ENCODE measurements at regions not wholly inside any gene's neighbourhood (a gene's known extent, or its start where the extent isn't known, plus 50 kb on each side); places are given as distances from the start of the nearest gene placed in this dataset.

GRCh38 chr20:39318911-39319310 lies 356.8 kb downstream of the DHX35 start:
- no peak for DNase-seq (ENCODE audit: low read depth in 2 of 2)

- no peak for DNase-seq (ENCODE audit: low read depth in 2 of 2)
Observed at GRCh38 chr20:39312676-39313075, 350.5 kb downstream of the DHX35 start.

- no peak for DNase-seq (ENCODE audit: low read depth in 2 of 2)
Observed at GRCh38 chr20:39311851-39312506, 349.8 kb downstream of the DHX35 start.

GRCh38 chr20:39310363-39310995 lies 348.3 kb downstream of the DHX35 start:
- no peak for DNase-seq (ENCODE audit: low read depth in 2 of 2)

GRCh38 chr20:39309458-39309857 lies 347.3 kb downstream of the DHX35 start:
- DNase-seq (ENCODE audit: low read depth in 2 of 2): no peak

DNA sequence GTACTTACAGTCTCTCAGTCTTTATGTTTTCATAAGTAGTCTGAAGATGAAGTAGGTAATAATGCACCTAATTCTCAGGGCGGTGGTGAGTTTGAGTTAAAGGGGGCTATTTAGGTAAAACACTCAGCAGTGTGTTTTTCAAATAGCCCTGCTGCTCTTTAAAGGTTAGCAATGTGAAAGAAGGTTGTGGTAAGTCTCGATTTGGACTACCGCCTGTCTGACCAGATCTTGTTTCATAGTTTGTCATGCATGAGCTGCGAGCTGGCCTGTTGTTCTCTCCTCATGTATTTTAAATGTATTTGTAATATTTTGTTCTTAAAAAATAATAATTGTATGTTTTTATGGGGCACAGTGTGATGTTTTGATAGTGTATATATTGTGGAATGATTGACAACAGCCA lies 340.2 kb downstream of the DHX35 start:
- DNase-seq (ENCODE audit: low read depth in 2 of 2): no peak

DNA sequence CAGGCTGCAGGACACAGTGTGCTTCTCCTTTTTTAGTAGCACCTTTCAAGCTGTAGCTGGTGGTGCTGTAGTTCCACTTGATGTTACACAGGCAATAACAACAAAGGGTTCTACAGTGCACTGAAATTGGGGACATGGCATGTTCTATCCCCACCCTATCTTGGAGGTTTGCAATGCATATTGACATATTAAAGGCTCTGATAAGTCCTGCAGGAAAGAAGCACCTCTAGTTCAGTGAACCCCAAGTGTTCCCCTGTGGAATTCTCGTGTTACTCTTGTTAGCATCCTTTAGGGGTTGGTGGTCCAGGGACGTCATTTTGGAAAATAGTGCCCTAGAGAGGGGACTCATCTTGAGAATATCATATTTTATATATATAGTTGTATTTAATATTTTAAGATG lies 337.6 kb downstream of the DHX35 start:
- no peak for DNase-seq (ENCODE audit: low read depth in 2 of 2)

DNA sequence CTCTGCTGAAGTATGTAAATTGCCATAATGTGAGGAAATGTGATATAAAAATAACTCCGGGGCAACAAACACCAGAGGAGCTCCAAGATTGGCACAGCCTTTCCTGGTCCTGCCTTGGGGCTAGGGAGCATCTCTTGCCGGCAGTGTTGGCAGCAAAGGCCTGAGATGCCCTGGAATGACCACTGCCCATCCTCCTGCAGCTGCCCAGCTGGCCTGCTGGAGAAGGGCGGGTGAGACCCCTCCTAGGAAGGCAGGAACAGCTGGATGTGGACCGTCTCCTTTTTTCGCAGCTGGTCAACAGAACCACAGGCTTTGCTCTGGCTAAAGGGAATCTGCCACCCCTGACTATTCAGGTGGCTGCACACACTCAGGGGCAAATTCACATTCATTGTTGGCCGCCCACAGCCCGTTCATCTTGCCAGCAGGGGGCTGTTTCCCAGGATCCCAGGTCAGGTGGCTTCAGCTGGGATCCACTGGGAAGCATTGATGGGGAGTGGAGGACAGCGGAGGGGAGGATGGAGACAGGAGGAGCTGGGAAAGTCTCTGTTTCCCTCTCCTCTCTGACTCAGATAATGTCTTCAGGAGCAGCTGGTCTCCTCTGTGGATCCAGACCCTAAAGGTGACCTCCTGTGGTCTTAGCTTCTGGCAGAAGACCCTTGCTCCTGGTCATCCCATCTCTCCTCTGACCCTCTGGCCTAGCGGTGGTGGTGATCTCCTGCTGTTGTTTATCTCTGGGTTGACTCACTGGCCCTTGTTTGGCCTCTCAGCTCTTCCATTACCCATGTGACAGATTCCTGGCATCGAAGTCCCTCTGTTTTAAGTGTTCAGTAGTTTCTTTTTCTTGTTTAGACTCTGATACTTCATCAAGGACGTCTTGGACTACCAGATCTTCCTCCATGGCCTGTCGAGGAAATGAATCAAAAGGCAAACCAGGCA lies 336.7 kb downstream of the DHX35 start:
- DNase-seq (ENCODE audit: low read depth in 2 of 2): no peak

DNA sequence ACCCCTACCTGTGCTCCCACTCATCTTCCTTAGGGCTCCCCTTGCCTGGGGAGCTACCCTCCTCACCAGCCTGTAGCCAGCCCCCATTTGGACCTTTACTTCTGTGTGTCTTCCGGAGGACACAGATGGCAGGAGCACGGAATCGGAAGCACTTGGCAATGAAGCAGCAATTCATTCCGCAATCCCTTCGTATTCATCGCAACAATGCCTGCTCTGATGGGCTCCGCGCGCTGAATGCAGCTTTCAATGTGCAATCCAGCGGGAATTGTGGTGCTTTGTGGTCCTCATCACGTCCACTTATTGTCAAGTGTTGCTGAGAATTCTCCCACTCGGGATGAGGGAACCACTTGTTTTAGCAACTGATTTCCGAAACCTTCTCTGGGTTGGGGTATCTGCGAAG lies 336.0 kb downstream of the DHX35 start:
- no peak for DNase-seq (ENCODE audit: low read depth in 2 of 2)

DNA sequence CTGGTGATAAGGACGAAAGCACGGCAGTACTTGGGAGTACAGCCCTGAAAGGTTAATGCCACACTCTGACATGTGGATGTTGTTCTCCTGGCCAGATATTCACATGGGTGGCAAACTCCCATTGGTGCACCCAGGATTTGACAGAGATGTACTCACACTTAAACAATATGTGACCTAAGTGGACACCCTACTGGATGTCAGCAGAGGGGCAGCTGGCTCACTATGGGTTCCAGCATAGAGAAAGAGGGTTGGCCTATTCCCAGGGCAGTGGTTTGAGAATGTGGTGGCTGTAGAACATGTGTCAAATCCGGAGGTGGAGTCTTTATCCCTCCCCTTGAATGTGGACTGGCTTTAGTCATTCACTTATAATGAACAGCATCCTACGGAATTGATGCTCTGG lies 333.2 kb downstream of the DHX35 start:
- no peak for DNase-seq (ENCODE audit: low read depth in 2 of 2)

- DNase-seq (ENCODE audit: low read depth in 2 of 2): no peak
Observed at GRCh38 chr20:39294137-39294725, 332.1 kb downstream of the DHX35 start.

- DNase-seq (ENCODE audit: low read depth in 2 of 2): no peak
Observed at GRCh38 chr20:39292193-39292736, 330.1 kb downstream of the DHX35 start.

DNA sequence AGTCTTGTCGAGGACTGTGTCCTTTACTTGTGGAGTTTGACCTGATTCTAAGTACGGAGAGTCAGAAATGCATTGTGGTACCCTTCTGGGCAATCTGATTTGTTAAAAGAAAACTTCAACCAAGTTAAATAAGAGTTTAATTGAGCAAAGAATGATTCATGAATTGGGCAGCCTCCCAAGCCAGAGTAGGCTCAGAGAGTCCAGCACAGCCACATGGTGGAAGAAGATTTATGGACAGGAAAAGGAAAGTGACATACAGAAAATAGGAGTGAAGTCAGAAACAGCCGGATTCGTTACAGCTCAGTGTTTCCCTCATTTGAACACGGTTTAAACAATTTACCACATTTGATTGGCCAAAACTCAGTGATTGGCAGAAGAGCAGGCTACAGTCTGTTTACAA lies 329.2 kb downstream of the DHX35 start:
- DNase-seq (ENCODE audit: low read depth in 2 of 2): no peak

GRCh38 chr20:39290575-39290974 lies 328.4 kb downstream of the DHX35 start:
- DNase-seq (ENCODE audit: low read depth in 2 of 2): no peak

GRCh38 chr20:39289831-39290230 lies 327.7 kb downstream of the DHX35 start:
- DNase-seq (ENCODE audit: low read depth in 2 of 2): no peak

- no peak for DNase-seq (ENCODE audit: low read depth in 2 of 2)
Observed at GRCh38 chr20:39289316-39289715, 327.2 kb downstream of the DHX35 start.

DNA sequence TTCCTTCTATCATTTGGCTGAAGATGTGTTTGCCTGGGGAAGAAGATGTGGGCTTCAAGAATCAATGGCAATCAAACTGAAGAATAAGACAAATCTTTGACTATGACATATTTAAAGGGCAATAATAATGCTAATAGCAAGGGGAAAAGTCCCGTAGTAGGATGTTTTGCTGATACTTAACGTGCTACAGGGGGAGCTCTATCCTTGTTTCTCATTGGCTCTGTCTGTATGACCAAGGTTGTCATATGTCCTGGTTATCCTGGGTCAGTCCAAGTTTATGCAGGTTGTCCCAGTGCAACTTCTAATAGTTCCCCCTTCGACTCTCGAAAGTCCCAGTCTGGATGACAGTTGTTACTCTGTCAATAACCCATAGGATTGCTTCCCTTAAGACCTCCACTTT lies 321.3 kb downstream of the DHX35 start:
- DNase-seq (ENCODE audit: low read depth in 2 of 2): no peak

DNA sequence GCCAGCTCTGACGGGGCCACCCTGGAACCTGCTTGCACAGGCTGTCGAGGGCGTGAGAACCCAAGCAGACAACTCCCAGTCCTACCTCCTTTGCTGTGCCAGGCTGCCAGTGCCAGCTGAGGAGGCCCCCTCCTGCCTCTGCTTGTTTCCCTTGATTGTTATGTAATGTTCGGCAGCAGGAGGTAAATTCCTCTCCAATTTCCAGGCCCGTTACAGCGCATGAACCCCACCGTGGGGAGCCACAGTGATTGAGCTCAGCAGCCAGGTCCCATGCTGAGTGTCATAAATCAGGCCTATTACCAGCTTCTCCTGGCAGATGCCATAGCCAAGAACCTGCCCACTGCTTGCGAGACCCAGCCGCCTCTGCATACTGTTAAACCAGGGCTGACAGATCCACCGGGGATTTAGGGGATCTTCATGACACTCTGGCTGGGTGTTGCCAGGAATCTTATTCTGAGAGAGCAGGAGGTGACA lies 320.5 kb downstream of the DHX35 start:
- no peak for DNase-seq (ENCODE audit: low read depth in 2 of 2)

- DNase-seq (ENCODE audit: low read depth in 2 of 2): no peak
Observed at GRCh38 chr20:39280875-39281274, 318.7 kb downstream of the DHX35 start.

DNA sequence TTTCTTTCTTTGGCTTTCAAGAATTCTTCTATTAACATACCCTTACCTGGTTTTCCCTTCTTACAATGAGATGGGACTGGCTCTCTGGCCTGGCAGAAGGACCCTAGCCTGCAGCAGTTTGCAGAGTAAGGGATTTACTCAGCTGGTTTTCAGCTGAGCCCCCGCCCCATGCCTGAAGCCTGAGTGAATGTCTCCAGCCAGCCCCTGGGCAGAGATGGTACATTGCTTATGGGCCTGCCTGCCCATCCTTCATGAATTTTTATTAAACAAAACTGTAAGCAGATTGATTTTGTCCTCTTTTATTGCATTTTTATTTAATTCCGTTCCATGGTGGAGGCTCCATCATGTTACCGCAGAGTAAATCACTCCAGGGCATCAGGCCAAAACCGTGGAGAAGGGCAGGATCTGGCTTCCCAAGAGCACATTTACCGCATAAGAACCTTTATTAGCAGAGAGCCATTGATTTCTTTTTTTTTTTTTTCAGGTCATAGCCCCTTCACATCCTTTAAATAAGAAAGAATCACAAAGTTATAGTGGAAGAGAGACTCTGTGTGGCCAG lies 316.2 kb downstream of the DHX35 start:
- no peak for DNase-seq (ENCODE audit: low read depth in 2 of 2)

DNA sequence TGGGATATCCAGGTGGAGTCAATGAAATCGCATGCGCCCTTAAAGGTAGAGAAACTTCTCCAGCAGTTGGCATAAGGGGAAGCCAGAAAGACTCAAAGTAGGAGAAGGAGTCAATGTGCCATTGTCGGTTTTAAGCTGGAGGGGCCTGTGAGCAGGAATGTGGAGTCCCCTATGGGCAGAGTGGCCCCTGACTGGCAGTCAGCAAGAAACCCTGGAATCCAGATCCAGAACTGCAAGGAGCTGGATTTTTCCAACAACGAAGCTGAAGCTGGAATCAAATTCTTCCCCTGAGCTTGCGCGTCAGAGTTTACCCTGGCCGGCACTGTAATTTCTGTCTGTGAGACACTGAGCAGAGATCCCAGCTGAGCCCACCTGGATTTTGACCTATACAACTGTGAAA lies 315.0 kb downstream of the DHX35 start:
- no peak for DNase-seq (ENCODE audit: low read depth in 2 of 2)
